RWPE1 (cell line): ENCODE measurements at regions not wholly inside any gene's neighbourhood (a gene's known extent, or its start where the extent isn't known, plus 50 kb on each side); places are given as distances from the start of the nearest gene placed in this dataset.

Source experiments
- CTCF ChIA-PET: fragments of 350-600 bp; sonication (Branson Sonifier 250); formaldehyde crosslinking; extraction: SDS; loops from one replicate; lab custom pipeline; 2021; lab: Yijun Ruan, JAX
- POLR2A ChIA-PET: fragments of 400-600 bp; formaldehyde crosslinking; extraction: SDS; loops from one replicate; lab custom pipeline; 2020; ENCODE audit warnings: antibody characterized with exemption; ENCODE audit not compliant: low non-redundant PET; lab: Yijun Ruan, JAX
- DNase-seq: peaks from one replicate; pipeline ENCODE4 v3.0.0; 2012; ENCODE audit warnings: low spot score
- H3K27ac ChIP-seq: fragments of 450-650 bp; 2 replicates; pipeline ENCODE4 v1.5.1; 2017
- TF ChIP-seq, protein P1 (sequence below): fragments of 450-650 bp; conservative IDR thresholded peaks from 2 replicates; pipeline ENCODE4 v1.5.1; 2017; ENCODE audit warnings: low read depth, mild to moderate bottlenecking

DNA sequence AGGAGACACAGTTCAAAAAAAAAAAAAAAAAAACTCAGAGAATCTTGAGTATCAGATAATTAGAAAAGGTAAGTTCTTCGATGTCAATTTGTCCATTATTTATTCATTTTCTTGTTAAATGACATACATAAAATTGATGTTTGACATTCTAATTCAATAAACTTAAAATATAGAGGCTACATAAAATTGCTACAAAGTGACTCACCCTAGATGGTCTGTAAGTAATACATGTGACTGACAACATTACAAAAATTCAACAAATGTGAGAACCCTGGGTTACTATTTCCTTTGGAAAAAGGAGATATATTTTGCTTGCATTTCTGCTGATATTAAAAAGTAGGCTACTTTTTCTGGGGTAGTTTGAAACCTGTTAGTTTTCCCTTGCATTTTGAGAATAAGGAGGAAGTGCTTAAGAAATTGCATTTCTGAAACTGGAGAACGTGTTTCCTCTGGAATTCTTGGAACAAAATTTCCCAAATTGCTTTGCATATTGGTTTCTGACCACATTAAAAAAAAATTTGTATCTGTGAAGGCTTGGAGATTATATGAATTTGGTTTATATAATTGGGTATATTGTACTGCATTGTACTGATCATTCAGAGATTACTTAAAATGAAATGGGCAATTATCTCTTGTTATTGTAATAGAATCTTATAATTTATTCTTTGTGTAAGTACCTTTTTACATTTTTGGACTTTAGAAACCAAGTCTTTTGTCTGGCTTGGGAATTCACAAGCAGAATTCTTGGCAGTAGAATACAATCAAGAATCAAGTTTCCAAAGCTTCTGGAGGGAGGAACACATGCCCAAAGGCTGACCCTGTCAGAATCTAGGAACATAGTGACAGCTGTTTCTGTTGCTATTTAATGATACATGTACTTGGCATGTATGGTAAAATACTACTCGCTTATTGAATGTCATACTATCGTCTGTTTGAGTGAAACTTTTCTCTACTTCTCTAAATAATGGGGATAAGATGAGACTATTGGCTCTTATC is 106.1 kb downstream of the DSEL start:
- no peak for DNase-seq
- CTCF ChIA-PET, result no interaction called here
- POLR2A ChIA-PET, result no interaction called here
- TF ChIP-seq, protein P1, sequence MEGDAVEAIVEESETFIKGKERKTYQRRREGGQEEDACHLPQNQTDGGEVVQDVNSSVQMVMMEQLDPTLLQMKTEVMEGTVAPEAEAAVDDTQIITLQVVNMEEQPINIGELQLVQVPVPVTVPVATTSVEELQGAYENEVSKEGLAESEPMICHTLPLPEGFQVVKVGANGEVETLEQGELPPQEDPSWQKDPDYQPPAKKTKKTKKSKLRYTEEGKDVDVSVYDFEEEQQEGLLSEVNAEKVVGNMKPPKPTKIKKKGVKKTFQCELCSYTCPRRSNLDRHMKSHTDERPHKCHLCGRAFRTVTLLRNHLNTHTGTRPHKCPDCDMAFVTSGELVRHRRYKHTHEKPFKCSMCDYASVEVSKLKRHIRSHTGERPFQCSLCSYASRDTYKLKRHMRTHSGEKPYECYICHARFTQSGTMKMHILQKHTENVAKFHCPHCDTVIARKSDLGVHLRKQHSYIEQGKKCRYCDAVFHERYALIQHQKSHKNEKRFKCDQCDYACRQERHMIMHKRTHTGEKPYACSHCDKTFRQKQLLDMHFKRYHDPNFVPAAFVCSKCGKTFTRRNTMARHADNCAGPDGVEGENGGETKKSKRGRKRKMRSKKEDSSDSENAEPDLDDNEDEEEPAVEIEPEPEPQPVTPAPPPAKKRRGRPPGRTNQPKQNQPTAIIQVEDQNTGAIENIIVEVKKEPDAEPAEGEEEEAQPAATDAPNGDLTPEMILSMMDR, result no peak
- no peak overlapping the region for H3K27ac ChIP-seq

DNA sequence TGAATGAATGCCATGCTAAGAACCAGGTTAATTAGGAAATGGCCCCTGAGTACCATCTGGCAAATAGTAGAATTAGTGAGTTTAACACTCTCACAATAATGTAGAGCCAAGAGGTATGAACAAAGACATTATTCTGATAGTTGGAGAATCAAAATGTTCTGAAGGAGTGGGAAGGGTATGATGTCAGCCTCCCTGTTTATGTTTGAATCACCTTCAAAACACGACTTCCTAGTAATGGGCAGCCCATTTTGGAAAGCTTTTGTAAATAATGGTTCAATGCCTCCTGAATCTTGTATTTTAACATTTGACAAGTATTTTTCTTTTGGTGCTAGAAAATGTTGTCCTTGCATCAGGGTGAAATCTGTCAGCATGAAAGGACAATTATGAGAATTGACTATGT is 108.3 kb downstream of the DSEL start:
- no peak for DNase-seq
- CTCF ChIA-PET, result no interaction called here
- TF ChIP-seq, protein P1, result no peak
- POLR2A ChIA-PET, result no interaction called here
- H3K27ac ChIP-seq, result no peak overlapping the region

DNA sequence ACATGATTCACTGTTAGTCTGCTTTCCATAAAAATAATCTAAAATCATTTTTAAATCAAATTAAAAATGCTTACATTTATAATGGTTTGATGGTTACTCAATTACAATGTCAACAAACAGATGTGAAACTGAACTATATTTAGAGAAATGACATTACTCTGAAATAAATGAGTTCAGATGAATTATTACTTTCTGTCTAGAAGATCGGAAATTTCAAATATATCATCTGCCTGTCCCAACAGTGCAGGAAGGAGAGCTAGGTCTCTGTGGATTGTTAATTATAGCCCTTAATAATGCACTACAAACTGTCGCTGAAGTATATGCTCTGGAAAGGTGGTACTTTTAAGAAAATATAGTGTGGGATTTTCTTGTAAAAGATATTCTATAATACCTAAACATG is 109.8 kb downstream of the DSEL start:
- no peak overlapping the region for H3K27ac ChIP-seq
- no peak for DNase-seq
- POLR2A ChIA-PET, result no interaction called here
- TF ChIP-seq, protein P1, result no peak
- CTCF ChIA-PET, result no interaction called here

DNA sequence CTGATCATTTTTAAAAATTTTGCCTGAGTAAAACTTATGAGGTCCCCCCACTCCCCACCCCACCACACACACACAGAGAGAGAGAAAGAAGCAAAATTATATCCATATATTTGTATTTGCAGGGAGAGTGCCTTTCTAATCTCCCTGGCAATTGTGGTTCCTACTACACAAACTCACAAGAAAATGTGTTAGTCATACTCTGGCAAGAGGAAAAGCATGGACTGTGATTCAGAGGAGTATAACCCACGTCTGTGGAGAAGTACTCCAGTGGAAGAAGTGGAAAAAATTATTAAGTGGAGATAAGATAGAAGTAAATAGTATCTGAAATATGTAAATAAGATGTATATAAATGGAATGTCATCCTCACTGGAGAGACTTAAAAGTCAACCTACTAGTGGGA is 114.0 kb downstream of the DSEL start:
- TF ChIP-seq, protein P1, result no peak
- ChIA-PET CTCF (no interaction called here), POLR2A (no interaction called here)

GRCh38 chr18:67400502-67401117 is 115.9 kb downstream of the DSEL start:
- CTCF ChIA-PET, result no interaction called here
- POLR2A ChIA-PET, result no interaction called here
- DNase-seq, result no peak
- TF ChIP-seq, protein P1, result no peak
- no peak overlapping the region for H3K27ac ChIP-seq

More for the DNA sequence above, 114.0 kb downstream of the DSEL start:
- no peak overlapping the region for H3K27ac ChIP-seq
- DNase-seq, result no peak

GRCh38 chr18:67386032-67386431 is 130.5 kb downstream of the DSEL start:
- CTCF ChIA-PET, result no interaction called here
- TF ChIP-seq, protein P1, result no peak

More at GRCh38 chr18:67386032-67386431, 130.5 kb downstream of the DSEL start:
- POLR2A ChIA-PET, result no interaction called here
- no peak overlapping the region for H3K27ac ChIP-seq
- peak; percentile 1 for DNase-seq
